Activated CD4-positive, alpha-beta T cell treated with anti-CD3 and anti-CD28 coated beads for 4 hours (primary cell): ENCODE measurements at regions not wholly inside any gene's neighbourhood (a gene's known extent, or its start where the extent isn't known, plus 50 kb on each side); places are given as distances from the start of the nearest gene placed in this dataset.
"Not testable (repeated sequence)": the region's sequence is repeated elsewhere in the genome, so short reads cannot be mapped to it uniquely, and the experiment has no call there.

Experiments used
- DNase-seq, 2 donors: peaks; one replicate each; pipeline ENCODE4 v3.0.0-alpha.2; 2020

- no peak for DNase-seq
These were observed 206.5 kb upstream of the RAI14 start for GRCh38 chr5:34449639-34450038.

GRCh38 chr5:34450338-34450737, 205.8 kb upstream of the RAI14 start:
- DNase-seq: no peak

GRCh38 chr5:34452170-34452828, 203.8 kb upstream of the RAI14 start:
- DNase-seq: no peak

GRCh38 chr5:34455098-34455497, 201.0 kb upstream of the RAI14 start:
- DNase-seq: no peak

GRCh38 chr5:34459908-34460307, 196.2 kb upstream of the RAI14 start:
- DNase-seq: no peak

- DNase-seq: no peak
These were observed 195.6 kb upstream of the RAI14 start for GRCh38 chr5:34460496-34460895.

- no peak for DNase-seq
These were observed 191.3 kb upstream of the RAI14 start for GRCh38 chr5:34464829-34465228.

- peak in 1 of 2 donors; percentile 23 for DNase-seq
These were observed 190.8 kb upstream of the RAI14 start for GRCh38 chr5:34465301-34465700.

- DNase-seq: not testable (repeated sequence)
These were observed 189.4 kb upstream of the RAI14 start for GRCh38 chr5:34466519-34467388.

- no peak for DNase-seq
These were observed 188.7 kb upstream of the RAI14 start for GRCh38 chr5:34467436-34467835.

GRCh38 chr5:34467984-34468383, 188.1 kb upstream of the RAI14 start:
- not testable (repeated sequence) for DNase-seq

- no peak for DNase-seq
These were observed 186.2 kb upstream of the RAI14 start for GRCh38 chr5:34469971-34470370.

GRCh38 chr5:34474573-34475021, 181.5 kb upstream of the RAI14 start:
- peak in 1 of 2 donors; percentile 9 for DNase-seq

GRCh38 chr5:34475249-34475966, 180.7 kb upstream of the RAI14 start:
- DNase-seq: no peak

GRCh38 chr5:34476941-34477565, 179.1 kb upstream of the RAI14 start:
- DNase-seq: no peak

- DNase-seq: no peak
These were observed 175.2 kb upstream of the RAI14 start for GRCh38 chr5:34480810-34481528.

- no peak for DNase-seq
These were observed 172.6 kb upstream of the RAI14 start for GRCh38 chr5:34483442-34484033.

GRCh38 chr5:34484216-34484920, 171.8 kb upstream of the RAI14 start:
- no peak for DNase-seq

- DNase-seq: no peak
These were observed 170.4 kb upstream of the RAI14 start for GRCh38 chr5:34485768-34486030.

GRCh38 chr5:34486160-34486848, 169.8 kb upstream of the RAI14 start:
- peak; percentile 36 to 63 for DNase-seq

- DNase-seq: no peak
These were observed 169.3 kb upstream of the RAI14 start for GRCh38 chr5:34486849-34487158.
